ENCODE measurements at regions not wholly inside any gene's neighbourhood (a gene's known extent, or its start where the extent isn't known, plus 50 kb on each side); places are given as distances from the start of the nearest gene placed in this dataset.

DNA sequence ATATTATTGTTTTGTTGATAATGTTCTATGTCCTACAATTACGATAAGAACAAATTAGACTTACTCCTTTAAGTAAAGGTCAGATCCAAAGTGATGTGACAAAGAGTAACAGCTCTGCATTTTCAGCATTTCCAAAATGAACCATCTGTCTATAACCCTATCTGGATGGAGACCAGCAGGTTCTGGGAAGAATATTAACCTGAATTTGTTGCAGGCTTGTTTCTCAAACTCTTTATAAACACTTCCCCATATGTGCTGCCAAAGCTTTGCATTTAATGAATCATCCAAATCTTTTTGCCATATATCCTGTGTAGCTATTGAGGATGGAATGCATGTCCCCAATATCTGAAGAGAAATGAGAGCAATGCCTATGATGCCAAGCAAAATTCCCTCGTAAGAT, 198.9 kb upstream of the SLC27A6 start:
- Histone ChIP-seq H3K27ac (ENCODE audit: low read depth in 2 of 2, low read length in 1 of 2) (no peak overlapping the region), H3K4me2 (no peak overlapping the region), H3K36me3 (replicated peaks in 1 of 2; ENCODE audit: control insufficient read depth in 1 of 2, insufficient read depth in 2 of 2, low read length in 1 of 2) (no peaks in the 10 kb centered on the region), H3K9ac (no peak overlapping the region), H4K20me1 (ENCODE audit: insufficient read depth) (no peaks in the 10 kb centered on the region), H3K4me3 (ENCODE audit: low read depth in 2 of 2, low read length in 1 of 2) (no peak overlapping the region), H2AFZ (ENCODE audit: low read depth) (no peak overlapping the region), H3K4me1 (ENCODE audit: control insufficient read depth in 1 of 2, insufficient read depth in 2 of 2, low read depth in 1 of 2, low read length in 1 of 2) (no peaks in the 10 kb centered on the region), H3F3A (replicated peaks; ENCODE audit: insufficient read depth) (no peaks in the 10 kb centered on the region), H3K27me3 (ENCODE audit: insufficient read depth) (no peaks in the 10 kb centered on the region), H3K9me2 (no peaks in the 10 kb centered on the region), H3K9me3 (no peaks in the 10 kb centered on the region), H3K79me2 (ENCODE audit: insufficient read depth) (no peaks in the 10 kb centered on the region)
- ChIA-PET CTCF (no interaction called here), POLR2A (no interaction called here)
- WGBS (ENCODE audit: low lambda C conversion rate) = 4% methylated on average over 2 of the region's 2 CpGs
- no peak for DNase-seq
- TF ChIP-seq TAF1 (IDR thresholded peaks at IDR 0.05; ENCODE audit: borderline replicate concordance, low read depth, low read length) (no peak), FOSL2 (IDR thresholded peaks at IDR 0.05; ENCODE audit: borderline replicate concordance, low read depth) (no peak), POLR2AphosphoS5 (IDR thresholded peaks at IDR 0.05; ENCODE audit: low read depth, low read length) (no peak), YY1 (IDR thresholded peaks at IDR 0.05; ENCODE audit: low read depth) (no peak), MEF2A (IDR thresholded peaks at IDR 0.05; ENCODE audit: borderline replicate concordance, low read depth) (no peak), TCF12 (IDR thresholded peaks at IDR 0.05) (no peak), RAD21 (IDR thresholded peaks at IDR 0.05; ENCODE audit: low read length) (no peak)
- TF ChIP-seq, protein P1, sequence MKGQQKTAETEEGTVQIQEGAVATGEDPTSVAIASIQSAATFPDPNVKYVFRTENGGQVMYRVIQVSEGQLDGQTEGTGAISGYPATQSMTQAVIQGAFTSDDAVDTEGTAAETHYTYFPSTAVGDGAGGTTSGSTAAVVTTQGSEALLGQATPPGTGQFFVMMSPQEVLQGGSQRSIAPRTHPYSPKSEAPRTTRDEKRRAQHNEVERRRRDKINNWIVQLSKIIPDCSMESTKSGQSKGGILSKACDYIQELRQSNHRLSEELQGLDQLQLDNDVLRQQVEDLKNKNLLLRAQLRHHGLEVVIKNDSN (IDR thresholded peaks at IDR 0.05; ENCODE audit: borderline replicate concordance, low read depth) = no peak
- TF ChIP-seq, protein P2, sequence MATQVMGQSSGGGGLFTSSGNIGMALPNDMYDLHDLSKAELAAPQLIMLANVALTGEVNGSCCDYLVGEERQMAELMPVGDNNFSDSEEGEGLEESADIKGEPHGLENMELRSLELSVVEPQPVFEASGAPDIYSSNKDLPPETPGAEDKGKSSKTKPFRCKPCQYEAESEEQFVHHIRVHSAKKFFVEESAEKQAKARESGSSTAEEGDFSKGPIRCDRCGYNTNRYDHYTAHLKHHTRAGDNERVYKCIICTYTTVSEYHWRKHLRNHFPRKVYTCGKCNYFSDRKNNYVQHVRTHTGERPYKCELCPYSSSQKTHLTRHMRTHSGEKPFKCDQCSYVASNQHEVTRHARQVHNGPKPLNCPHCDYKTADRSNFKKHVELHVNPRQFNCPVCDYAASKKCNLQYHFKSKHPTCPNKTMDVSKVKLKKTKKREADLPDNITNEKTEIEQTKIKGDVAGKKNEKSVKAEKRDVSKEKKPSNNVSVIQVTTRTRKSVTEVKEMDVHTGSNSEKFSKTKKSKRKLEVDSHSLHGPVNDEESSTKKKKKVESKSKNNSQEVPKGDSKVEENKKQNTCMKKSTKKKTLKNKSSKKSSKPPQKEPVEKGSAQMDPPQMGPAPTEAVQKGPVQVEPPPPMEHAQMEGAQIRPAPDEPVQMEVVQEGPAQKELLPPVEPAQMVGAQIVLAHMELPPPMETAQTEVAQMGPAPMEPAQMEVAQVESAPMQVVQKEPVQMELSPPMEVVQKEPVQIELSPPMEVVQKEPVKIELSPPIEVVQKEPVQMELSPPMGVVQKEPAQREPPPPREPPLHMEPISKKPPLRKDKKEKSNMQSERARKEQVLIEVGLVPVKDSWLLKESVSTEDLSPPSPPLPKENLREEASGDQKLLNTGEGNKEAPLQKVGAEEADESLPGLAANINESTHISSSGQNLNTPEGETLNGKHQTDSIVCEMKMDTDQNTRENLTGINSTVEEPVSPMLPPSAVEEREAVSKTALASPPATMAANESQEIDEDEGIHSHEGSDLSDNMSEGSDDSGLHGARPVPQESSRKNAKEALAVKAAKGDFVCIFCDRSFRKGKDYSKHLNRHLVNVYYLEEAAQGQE (IDR thresholded peaks at IDR 0.05; ENCODE audit: low read depth, low read length) = no peak
- TF ChIP-seq, protein P3, sequence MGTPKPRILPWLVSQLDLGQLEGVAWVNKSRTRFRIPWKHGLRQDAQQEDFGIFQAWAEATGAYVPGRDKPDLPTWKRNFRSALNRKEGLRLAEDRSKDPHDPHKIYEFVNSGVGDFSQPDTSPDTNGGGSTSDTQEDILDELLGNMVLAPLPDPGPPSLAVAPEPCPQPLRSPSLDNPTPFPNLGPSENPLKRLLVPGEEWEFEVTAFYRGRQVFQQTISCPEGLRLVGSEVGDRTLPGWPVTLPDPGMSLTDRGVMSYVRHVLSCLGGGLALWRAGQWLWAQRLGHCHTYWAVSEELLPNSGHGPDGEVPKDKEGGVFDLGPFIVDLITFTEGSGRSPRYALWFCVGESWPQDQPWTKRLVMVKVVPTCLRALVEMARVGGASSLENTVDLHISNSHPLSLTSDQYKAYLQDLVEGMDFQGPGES (IDR thresholded peaks at IDR 0.05; ENCODE audit: low read depth, low read length) = no peak

DNA sequence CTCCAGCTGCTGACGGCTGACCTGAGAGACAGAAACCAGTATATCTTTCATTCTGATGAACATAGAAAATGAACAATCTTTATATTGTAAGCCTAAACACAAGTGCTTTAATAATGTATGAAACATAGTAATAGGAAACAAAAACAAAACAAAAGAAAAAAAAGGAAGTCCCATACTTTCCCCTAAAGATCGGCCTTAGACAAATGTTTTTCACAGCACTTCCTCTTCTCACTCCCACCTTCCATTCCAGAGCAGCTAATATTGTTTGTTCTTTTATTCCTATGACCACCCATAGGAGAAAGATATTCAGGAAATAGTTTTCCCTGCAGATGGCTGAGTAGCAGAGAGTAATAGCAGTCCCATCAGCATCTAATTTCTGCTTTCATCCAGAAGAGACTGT, 194.4 kb upstream of the SLC27A6 start:
- Histone ChIP-seq H3K9ac (no peak overlapping the region), H3F3A (replicated peaks; ENCODE audit: insufficient read depth) (no peaks in the 10 kb centered on the region), H3K27ac (ENCODE audit: low read depth in 2 of 2, low read length in 1 of 2) (no peak overlapping the region), H3K36me3 (replicated peaks in 1 of 2; ENCODE audit: control insufficient read depth in 1 of 2, insufficient read depth in 2 of 2, low read length in 1 of 2) (no peaks in the 10 kb centered on the region), H3K27me3 (ENCODE audit: insufficient read depth) (0 out of 2 replicates have a peak, but pooled peaks cover 5% of the 10 kb centered on the region), H3K9me3 (no peaks in the 10 kb centered on the region), H4K20me1 (ENCODE audit: insufficient read depth) (no peaks in the 10 kb centered on the region), H3K4me1 (ENCODE audit: control insufficient read depth in 1 of 2, insufficient read depth in 2 of 2, low read depth in 1 of 2, low read length in 1 of 2) (no peaks in the 10 kb centered on the region), H2AFZ (ENCODE audit: low read depth) (no peak overlapping the region), H3K4me3 (ENCODE audit: low read depth in 2 of 2, low read length in 1 of 2) (no peak overlapping the region), H3K4me2 (no peak overlapping the region), H3K79me2 (ENCODE audit: insufficient read depth) (no peaks in the 10 kb centered on the region), H3K9me2 (no peaks in the 10 kb centered on the region)
- CTCF ChIA-PET = no interaction called here
- POLR2A ChIA-PET = no interaction called here
- TF ChIP-seq FOXM1 (IDR thresholded peaks at IDR 0.05; ENCODE audit: low read depth) = no peak
- TF ChIP-seq, protein P4, sequence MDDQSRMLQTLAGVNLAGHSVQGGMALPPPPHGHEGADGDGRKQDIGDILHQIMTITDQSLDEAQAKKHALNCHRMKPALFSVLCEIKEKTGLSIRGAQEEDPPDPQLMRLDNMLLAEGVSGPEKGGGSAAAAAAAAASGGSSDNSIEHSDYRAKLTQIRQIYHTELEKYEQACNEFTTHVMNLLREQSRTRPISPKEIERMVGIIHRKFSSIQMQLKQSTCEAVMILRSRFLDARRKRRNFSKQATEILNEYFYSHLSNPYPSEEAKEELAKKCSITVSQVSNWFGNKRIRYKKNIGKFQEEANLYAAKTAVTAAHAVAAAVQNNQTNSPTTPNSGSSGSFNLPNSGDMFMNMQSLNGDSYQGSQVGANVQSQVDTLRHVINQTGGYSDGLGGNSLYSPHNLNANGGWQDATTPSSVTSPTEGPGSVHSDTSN (IDR thresholded peaks at IDR 0.05) = no peak
- no peak for TF ChIP-seq SMC3 (IDR thresholded peaks at IDR 0.05; ENCODE audit: low read depth, low read length)
- no peak for TF ChIP-seq NFIC (IDR thresholded peaks at IDR 0.05; ENCODE audit: borderline replicate concordance)
- no peak for TF ChIP-seq CHD2 (IDR thresholded peaks at IDR 0.05; ENCODE audit: low read length, partially characterized antibody)
- TF ChIP-seq NRF1 (IDR thresholded peaks at IDR 0.05; ENCODE audit: low read depth, low read length) = no peak
- WGBS (ENCODE audit: low lambda C conversion rate) = 11% methylated on average over 2 of the region's 2 CpGs
- no peak for DNase-seq
